Right lobe of liver (tissue), 4 donors: ENCODE measurements at regions not wholly inside any gene's neighbourhood (a gene's known extent, or its start where the extent isn't known, plus 50 kb on each side); places are given as distances from the start of the nearest gene placed in this dataset.

Source experiments
- CTCF ChIP-seq, 4 donors: fragments of 200-600 bp in 3 of 4; fragments of 450-650 bp in 1 of 4; IDR thresholded peaks; one replicate each; pipeline versions ENCODE4 v1.5.1 to v1.8.0; 2016 to 2022; ENCODE audit warnings: antibody characterized with exemption in 4 of 4, mild to moderate bottlenecking in 2 of 4
- POLR2A ChIP-seq: fragments of 450-650 bp; IDR thresholded peaks from one replicate; pipeline ENCODE4 v1.6.1; 2017; ENCODE audit warnings: antibody characterized with exemption, mild to moderate bottlenecking
- donor health status: DM: no; HTN: no; CAD: no.
- donor health status: DM: no; HTN: no; CAD: no.
- donor health status: DM: no; HTN: yes; CAD: no.

- no peak for TF ChIP-seq CTCF (IDR thresholded peaks at IDR 0.05)
- no peak for TF ChIP-seq POLR2A
Observed at GRCh38 chr1:94693029-94693428, 127.1 kb upstream of the SLC44A3 start.
